ENCODE measurements at regions not wholly inside any gene's neighbourhood (a gene's known extent, or its start where the extent isn't known, plus 50 kb on each side); places are given as distances from the start of the nearest gene placed in this dataset.

DNA sequence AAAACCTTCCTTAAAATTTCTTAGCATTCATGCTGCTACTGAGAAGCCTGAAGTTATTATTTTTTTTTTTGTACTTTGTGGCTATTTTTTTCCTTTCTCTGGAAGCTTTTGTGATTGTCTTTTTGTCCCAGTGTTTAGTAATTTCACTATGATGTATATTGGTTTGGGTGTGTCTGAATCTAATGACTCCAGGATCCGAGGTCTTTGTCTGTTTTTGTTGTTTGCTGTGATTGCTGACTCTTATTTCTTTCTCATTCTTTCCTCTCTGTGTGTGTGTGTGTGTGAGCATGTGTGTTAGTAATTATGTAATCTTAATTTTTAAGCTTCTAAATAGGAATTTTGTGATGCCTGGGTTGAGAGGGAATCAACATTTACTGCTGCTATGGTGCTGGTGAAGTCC, 152.0 kb downstream of the RAP2B start:
- Mint-ChIP-seq H3K4me3 (no peak overlapping the region), H3K36me3 (ENCODE audit: insufficient read depth) (no peaks in the 10 kb centered on the region), H3K4me1 (ENCODE audit: low read depth) (peaks cover 7% of the 10 kb centered on the region), H3K27me3 (ENCODE audit: low read depth) (peaks cover 1% of the 10 kb centered on the region), H3K9me3 (no peaks in the 10 kb centered on the region)
- DNase-seq (no peak), ATAC-seq (no peak)

DNA sequence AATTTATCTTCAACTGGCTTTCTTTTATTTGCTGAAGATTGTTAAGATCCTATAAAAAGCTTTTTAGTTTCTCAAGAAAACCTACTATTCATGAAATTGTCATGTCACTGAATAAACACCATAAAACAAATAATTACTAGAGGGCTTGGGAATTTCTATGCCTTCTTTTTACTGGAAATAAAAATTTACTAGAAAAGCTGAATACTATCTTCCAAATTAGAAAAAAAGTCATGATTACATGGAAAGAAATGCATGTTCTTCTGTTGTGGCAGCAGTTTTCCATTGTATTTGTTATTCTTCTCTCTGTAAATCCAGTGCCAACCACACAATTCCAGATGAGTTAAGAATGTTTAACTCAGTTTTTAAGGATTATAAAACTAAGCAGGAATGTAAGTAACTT, 153.8 kb downstream of the RAP2B start:
- ATAC-seq (no peak), DNase-seq (no peak)
- Mint-ChIP-seq H3K4me1 (ENCODE audit: low read depth) (peaks cover 19% of the 10 kb centered on the region), H3K4me3 (no peak overlapping the region), H3K27me3 (ENCODE audit: low read depth) (peaks cover 1% of the 10 kb centered on the region), H3K36me3 (ENCODE audit: insufficient read depth) (no peaks in the 10 kb centered on the region), H3K9me3 (no peaks in the 10 kb centered on the region)

DNA sequence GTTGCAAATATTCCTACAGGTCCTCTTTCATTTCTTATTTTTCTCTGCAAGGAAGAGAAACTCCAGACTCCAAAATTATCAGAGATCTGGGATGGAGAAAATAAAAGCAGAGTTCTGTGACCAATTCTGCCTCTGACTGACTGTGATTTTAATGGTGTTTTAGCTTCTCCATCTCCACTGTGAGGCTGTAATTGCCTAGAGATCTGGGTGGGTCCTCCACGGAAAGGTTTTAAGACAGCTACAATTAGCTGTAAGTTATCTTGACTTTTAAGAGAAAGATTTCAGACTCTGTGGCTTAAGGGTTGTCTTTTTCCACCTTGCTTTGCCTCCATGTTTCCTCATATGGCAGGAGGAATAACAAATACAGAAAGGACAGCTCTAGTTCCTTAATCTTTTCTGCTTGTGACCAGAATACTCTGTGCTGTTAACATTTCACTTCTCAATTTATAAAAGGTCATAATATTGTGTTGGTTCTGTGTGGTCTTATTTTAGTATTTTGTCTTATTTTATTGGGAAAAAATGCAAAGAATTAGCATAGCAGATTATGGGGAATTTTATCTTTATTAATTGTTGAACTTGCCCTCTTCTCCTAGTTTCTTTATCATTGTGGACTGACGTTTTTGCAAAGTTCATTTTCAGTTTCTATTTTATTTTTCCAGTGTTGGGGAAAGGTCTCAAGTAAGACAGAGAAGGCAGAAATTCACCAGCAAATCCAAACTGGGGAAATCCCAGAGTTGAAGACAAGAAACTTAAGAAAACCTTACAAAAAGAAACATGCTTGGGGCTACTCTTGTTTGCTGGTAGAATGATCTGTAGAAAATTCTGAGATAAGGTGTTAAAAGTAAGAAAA, 157.9 kb downstream of the RAP2B start:
- H3K36me3 Mint-ChIP-seq (ENCODE audit: insufficient read depth): no peaks in the 10 kb centered on the region
- no peak for DNase-seq
- no peaks in the 10 kb centered on the region for H3K27me3 Mint-ChIP-seq (ENCODE audit: low read depth)
- ATAC-seq: no peak
- peaks cover 13% of the 10 kb centered on the region for H3K4me1 Mint-ChIP-seq (ENCODE audit: low read depth)
- H3K4me3 Mint-ChIP-seq: no peak overlapping the region
- H3K9me3 Mint-ChIP-seq: no peaks in the 10 kb centered on the region

DNA sequence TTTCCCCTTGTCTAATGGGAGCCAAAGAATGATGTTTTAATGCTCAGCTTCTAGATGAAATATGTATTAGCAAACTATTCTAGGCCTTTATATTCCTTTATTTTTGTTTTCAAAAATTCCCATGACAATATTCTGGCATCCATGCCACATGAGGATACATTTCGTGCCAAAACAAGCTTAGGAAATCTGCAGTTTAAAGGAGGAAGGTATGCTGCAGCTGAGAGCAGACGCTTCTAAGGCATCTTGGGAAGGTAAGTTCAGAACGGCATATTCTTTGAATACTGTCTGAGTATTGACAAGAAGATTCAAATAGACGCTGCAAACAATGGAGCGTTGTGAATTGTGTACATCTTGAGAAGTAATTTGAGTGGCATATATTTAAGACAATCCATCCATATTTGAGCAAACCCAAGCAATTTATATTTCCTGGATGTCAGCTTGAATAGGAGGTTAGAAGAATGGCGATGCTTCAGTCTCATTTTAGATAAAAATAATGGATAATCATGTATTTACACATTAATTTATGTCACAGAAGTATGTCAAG, 158.6 kb downstream of the RAP2B start:
- H3K36me3 Mint-ChIP-seq (ENCODE audit: insufficient read depth): no peaks in the 10 kb centered on the region
- H3K4me3 Mint-ChIP-seq: no peak overlapping the region
- peaks cover 13% of the 10 kb centered on the region for H3K4me1 Mint-ChIP-seq (ENCODE audit: low read depth)
- no peaks in the 10 kb centered on the region for H3K27me3 Mint-ChIP-seq (ENCODE audit: low read depth)
- H3K9me3 Mint-ChIP-seq: no peaks in the 10 kb centered on the region
- DNase-seq (no peak), ATAC-seq (no peak)

DNA sequence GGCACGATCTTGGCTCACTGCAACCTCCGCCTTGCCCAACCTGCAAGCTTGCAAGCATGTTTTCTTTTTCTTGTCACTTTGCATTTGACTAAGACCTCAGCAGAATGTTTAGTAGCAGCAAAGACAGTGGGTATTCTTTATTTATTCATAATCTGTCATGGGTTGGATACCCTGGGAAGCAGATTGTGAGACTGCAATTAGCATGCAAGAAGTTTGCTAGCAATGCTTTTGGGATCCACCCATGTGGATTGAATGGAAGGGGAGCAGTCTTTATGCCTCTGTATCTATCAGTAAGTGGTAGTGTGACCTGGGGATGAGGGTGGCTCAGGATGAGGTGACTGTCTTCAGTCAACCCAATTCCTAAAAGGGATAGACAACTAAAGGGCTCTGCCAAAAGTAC, 166.7 kb downstream of the RAP2B start:
- H3K4me3 Mint-ChIP-seq: no peak overlapping the region

DNA sequence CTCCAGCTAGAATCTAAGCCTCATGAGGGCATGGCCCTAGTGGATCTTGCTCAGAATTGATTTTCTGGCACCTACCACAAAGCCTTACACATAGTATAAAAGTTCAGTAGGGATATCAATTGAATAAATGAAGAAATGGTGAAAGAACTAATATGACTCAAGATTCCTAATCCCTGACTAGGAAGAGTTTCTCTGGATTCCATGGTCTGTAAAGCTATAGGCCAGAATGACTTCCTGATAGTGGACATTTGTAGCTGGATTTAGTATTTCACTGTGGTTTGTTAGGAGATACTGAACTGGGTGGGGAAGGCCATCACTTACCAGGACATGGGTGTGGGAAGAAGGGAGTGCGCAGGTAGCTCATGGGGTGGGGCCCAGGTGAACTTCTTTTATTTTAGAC, 168.9 kb downstream of the RAP2B start:
- Mint-ChIP-seq H3K36me3 (ENCODE audit: insufficient read depth) (no peaks in the 10 kb centered on the region), H3K27me3 (ENCODE audit: low read depth) (peaks cover 2% of the 10 kb centered on the region), H3K4me1 (ENCODE audit: low read depth) (peaks cover 4% of the 10 kb centered on the region), H3K9me3 (no peaks in the 10 kb centered on the region), H3K4me3 (no peak overlapping the region)
- no peak for DNase-seq
- ATAC-seq: no peak

More for the DNA sequence above, 166.7 kb downstream of the RAP2B start:
- Mint-ChIP-seq H3K9me3 (no peaks in the 10 kb centered on the region), H3K36me3 (ENCODE audit: insufficient read depth) (no peaks in the 10 kb centered on the region), H3K27me3 (ENCODE audit: low read depth) (peaks cover 2% of the 10 kb centered on the region), H3K4me1 (ENCODE audit: low read depth) (peaks cover 4% of the 10 kb centered on the region)
- ATAC-seq (no peak), DNase-seq (no peak)

DNA sequence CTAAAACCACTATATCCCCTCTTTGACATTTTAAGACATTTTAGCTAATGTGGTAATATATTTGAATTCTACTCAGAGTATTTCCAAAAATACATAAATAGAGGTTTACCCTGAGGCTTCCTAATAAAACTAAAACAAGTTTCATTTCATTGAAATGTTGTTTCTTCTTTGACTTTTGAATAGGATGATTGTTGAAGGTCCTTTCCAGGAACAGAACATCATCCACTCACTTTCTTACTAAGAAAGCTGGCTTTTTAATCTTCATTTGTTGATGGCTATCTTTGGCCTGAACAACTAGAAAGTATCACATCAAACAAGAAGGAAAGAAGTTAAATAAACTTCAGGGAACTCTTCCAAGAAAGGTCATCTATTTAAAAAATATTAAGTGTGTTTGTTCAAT, 169.7 kb downstream of the RAP2B start:
- H3K4me1 Mint-ChIP-seq (ENCODE audit: low read depth): peaks cover 4% of the 10 kb centered on the region

DNA sequence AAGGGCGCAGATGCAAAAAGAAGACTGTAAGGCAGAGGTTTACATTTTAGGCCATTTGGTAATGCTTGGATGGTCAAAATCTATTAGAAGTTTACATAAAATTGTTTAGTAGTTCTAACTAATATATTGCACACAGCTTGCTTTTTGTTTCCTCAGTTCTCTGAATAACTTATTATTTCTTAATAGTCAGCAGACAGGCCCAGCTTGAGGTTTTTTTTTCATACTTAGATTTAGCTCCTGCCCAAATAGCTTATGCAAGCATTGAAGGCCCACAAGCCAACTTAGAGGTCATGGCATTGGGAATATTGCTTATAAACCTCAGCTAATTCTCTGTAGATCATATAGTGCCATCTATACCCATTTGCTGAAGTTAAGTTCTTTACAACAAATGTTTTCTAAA, 172.5 kb downstream of the RAP2B start:
- no peak for ATAC-seq
- Mint-ChIP-seq H3K4me3 (no peak overlapping the region), H3K4me1 (ENCODE audit: low read depth) (peaks cover 4% of the 10 kb centered on the region), H3K36me3 (ENCODE audit: insufficient read depth) (no peaks in the 10 kb centered on the region), H3K27me3 (ENCODE audit: low read depth) (peaks cover 2% of the 10 kb centered on the region), H3K9me3 (no peaks in the 10 kb centered on the region)
- no peak for DNase-seq

More for the DNA sequence above, 169.7 kb downstream of the RAP2B start:
- no peak for ATAC-seq
- Mint-ChIP-seq H3K27me3 (ENCODE audit: low read depth) (peaks cover 2% of the 10 kb centered on the region), H3K9me3 (no peaks in the 10 kb centered on the region), H3K4me3 (no peak overlapping the region), H3K36me3 (ENCODE audit: insufficient read depth) (no peaks in the 10 kb centered on the region)
- DNase-seq: no peak

DNA sequence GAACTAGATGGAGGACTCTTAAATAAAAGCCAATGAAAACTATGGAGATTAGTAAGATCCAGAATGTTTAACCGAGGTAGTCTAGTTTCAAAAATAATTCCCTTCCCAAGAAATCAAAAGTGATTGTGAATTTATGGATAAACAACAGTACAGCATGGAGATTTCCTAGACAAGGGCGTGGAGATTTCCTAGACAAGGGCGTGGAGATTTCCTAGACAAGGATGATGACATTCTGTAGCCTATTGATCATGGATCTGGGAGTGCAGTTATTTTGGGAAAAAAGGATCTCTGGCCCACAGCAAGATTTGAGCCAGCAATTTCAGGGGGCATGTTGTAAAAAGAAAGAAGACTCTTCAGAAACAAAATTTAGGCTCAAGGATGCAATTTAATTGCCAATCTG, 175.3 kb downstream of the RAP2B start:
- no peaks in the 10 kb centered on the region for H3K27me3 Mint-ChIP-seq (ENCODE audit: low read depth)
- no peak for ATAC-seq

DNA sequence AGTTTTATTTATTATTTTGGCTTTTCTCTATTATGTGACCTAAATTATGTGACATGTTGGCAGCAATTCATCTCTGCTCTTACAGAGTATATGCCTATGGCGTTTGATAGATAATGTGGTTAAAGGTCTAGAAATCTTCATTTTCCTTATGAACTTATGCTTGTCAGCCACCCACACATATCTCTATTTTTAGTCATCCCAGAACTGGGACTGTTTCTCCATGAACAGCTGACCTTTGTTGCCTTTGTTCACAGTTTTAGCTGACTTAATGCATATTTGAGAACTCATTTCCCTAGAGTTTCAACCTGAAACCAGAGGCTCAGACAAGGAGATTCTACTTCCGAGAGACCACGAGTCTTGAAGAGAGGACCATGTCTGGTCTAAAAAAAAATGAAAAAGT, 176.5 kb downstream of the RAP2B start:
- Mint-ChIP-seq H3K27me3 (ENCODE audit: low read depth) (no peaks in the 10 kb centered on the region), H3K4me3 (no peak overlapping the region)

More for the DNA sequence above, 175.3 kb downstream of the RAP2B start:
- H3K36me3 Mint-ChIP-seq (ENCODE audit: insufficient read depth): peaks cover 2% of the 10 kb centered on the region
- peaks cover 4% of the 10 kb centered on the region for H3K4me1 Mint-ChIP-seq (ENCODE audit: low read depth)
- H3K4me3 Mint-ChIP-seq: no peak overlapping the region
- no peak for DNase-seq
- H3K9me3 Mint-ChIP-seq: peaks cover 12% of the 10 kb centered on the region

DNA sequence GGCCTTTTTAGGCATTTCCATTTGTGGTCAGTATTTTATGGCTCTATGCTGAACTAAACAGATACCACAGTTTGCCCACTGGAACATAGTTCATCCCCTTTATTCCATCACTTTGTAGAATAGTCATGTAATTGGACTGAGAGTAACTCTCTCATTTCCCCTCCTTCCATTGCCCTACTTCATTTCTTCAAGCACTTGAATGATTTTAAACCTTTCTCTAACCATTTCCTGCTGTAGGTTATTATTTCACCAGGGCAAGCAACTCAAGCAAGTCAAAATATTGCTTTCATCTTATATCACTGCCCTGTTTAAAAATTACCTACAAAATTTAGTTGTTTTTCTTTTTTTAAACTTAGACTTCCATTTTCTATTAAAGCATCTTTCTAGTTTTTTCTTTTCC, 177.0 kb downstream of the RAP2B start:
- no peaks in the 10 kb centered on the region for H3K4me1 Mint-ChIP-seq (ENCODE audit: low read depth)
- peaks cover 2% of the 10 kb centered on the region for H3K36me3 Mint-ChIP-seq (ENCODE audit: insufficient read depth)
- H3K4me3 Mint-ChIP-seq: no peak overlapping the region
- peaks cover 12% of the 10 kb centered on the region for H3K9me3 Mint-ChIP-seq
- DNase-seq: no peak
- H3K27me3 Mint-ChIP-seq (ENCODE audit: low read depth): no peaks in the 10 kb centered on the region
- no peak for ATAC-seq

More for the DNA sequence above, 176.5 kb downstream of the RAP2B start:
- H3K9me3 Mint-ChIP-seq: peaks cover 12% of the 10 kb centered on the region
- no peaks in the 10 kb centered on the region for H3K4me1 Mint-ChIP-seq (ENCODE audit: low read depth)
- no peak for ATAC-seq
- DNase-seq: no peak
- peaks cover 2% of the 10 kb centered on the region for H3K36me3 Mint-ChIP-seq (ENCODE audit: insufficient read depth)

DNA sequence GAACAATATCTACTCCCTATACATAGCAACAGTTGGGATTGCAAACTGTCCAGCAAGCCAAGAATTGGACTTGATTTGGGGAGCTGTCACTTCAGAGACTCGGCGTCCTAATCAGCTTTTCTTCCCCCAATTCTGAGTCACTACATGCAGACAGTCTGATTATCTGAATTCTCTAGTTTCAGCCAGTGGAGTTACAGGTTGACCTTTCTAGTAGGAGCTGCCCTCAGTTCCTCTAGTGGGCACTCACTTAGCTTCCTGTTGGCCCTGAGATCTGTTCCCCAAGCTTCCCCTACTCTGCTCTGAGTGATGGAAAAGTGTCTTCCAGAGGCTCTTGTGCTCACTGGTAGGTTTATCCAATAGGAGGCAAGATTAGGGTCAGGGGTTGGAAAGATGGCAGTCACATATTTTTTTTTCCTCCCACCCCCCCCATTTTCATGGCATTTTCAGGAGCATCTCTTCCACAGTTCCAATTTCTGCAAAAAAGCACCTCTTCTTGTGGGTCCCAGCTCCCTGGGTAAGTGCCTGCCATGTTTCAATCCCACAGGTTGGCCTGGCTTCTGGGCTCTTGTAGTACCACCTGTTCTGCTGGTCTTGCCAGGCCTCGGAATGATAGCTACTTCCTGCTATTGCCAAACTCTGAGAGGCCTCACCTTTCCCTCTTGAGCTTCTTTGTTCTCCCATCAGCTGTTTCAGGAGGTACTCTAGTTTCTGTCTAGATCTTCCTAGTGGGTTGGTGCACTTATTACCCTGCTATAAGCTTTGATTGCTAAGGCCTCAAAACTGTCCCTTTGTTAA, 182.2 kb downstream of the RAP2B start:
- Mint-ChIP-seq H3K27me3 (ENCODE audit: low read depth) (no peaks in the 10 kb centered on the region), H3K9me3 (peaks cover 19% of the 10 kb centered on the region), H3K4me3 (no peak overlapping the region), H3K4me1 (ENCODE audit: low read depth) (no peaks in the 10 kb centered on the region), H3K36me3 (ENCODE audit: insufficient read depth) (peaks cover 2% of the 10 kb centered on the region)
- DNase-seq: no peak
- no peak for ATAC-seq

DNA sequence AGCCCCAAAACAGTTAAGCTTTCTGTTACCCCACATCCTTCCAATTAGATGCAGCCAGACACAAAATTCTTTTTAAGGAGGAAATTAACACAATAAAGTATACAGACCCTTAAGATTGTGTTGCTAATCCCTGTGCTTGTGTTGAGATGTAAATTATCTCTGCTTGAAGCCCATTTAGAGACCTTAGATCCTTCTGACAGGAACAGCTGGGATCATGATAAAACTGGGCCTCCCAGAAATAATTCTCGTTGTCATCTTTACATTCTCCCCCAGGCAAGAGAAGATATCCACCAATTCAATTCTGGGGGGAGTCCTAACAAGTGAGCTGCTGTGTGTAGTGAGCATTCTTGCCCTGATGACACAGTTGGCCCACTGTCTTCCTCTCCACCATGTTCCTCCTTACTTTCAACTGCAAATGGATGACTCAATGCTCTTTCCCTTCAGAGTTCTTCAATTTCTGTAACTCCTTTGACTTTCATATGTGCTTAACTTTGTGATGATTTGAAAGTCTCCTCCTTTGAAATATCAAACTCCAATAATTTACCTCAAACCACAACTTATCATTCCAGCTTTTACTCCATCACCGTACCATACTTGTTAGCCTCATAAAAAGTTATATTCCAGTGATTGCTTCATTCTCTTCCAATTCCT, 186.6 kb downstream of the RAP2B start:
- H3K4me1 Mint-ChIP-seq (ENCODE audit: low read depth): no peaks in the 10 kb centered on the region
- H3K27me3 Mint-ChIP-seq (ENCODE audit: low read depth): no peaks in the 10 kb centered on the region
- DNase-seq: no peak
- no peaks in the 10 kb centered on the region for H3K36me3 Mint-ChIP-seq (ENCODE audit: insufficient read depth)
- H3K4me3 Mint-ChIP-seq: no peak overlapping the region
- peaks cover 8% of the 10 kb centered on the region for H3K9me3 Mint-ChIP-seq
- no peak for ATAC-seq

DNA sequence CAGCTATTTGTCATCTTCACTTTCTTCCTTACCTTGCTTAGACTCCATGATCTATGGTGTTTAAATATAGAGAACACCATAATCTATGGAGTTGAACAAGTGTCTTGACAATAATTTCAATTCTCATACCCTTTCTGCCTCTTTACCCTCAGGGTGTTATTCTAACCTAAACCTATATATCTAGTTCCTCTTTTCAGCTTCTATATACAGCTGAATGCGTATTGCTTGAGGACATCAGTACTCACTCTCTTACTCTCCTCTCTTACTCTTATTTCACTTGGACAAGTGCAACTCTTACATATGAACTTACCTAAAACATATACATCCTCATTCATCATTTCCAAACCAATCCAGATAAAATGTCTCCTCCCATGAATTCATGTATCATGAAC, 187.1 kb downstream of the RAP2B start:
- DNase-seq: no peak
- H3K27me3 Mint-ChIP-seq (ENCODE audit: low read depth): no peaks in the 10 kb centered on the region
- peaks cover 8% of the 10 kb centered on the region for H3K9me3 Mint-ChIP-seq
- H3K36me3 Mint-ChIP-seq (ENCODE audit: insufficient read depth): no peaks in the 10 kb centered on the region
- no peaks in the 10 kb centered on the region for H3K4me1 Mint-ChIP-seq (ENCODE audit: low read depth)
- ATAC-seq: no peak
- no peak overlapping the region for H3K4me3 Mint-ChIP-seq

Measured in activated T-cell treated with anti-CD3 and anti-CD28 coated beads, Interleukin-2, amount 50 U/mL, for 4 hours (primary cell).